ENCODE measurements at regions not wholly inside any gene's neighbourhood (a gene's known extent, or its start where the extent isn't known, plus 50 kb on each side); places are given as distances from the start of the nearest gene placed in this dataset.
"Not testable (repeated sequence)": the region's sequence is repeated elsewhere in the genome, so short reads cannot be mapped to it uniquely, and the experiment has no call there.

DNA sequence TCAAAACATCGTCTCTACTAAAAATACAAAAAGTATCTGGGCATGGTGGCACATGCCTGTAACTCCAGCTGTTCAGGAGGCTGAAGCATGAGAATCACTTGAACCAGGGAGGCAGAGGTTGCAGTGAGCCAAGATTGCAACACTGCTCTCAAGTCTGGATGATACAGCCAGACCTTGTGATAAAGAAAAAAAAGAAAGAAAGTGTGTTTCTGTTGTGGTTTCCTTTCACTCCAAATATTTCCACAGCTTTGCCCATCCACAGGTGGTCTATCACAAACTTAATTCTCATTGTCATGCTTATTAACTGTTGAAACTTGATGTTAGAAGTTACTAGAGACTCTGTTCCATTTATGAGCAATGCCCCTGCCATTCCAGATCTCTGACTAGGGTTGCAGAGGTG is 316.0 kb upstream of the SEMA3C start:
- H3K4me3 ChIP-seq (ENCODE audit: low read depth, low read length): no peak overlapping the region
- TF ChIP-seq, protein P1, sequence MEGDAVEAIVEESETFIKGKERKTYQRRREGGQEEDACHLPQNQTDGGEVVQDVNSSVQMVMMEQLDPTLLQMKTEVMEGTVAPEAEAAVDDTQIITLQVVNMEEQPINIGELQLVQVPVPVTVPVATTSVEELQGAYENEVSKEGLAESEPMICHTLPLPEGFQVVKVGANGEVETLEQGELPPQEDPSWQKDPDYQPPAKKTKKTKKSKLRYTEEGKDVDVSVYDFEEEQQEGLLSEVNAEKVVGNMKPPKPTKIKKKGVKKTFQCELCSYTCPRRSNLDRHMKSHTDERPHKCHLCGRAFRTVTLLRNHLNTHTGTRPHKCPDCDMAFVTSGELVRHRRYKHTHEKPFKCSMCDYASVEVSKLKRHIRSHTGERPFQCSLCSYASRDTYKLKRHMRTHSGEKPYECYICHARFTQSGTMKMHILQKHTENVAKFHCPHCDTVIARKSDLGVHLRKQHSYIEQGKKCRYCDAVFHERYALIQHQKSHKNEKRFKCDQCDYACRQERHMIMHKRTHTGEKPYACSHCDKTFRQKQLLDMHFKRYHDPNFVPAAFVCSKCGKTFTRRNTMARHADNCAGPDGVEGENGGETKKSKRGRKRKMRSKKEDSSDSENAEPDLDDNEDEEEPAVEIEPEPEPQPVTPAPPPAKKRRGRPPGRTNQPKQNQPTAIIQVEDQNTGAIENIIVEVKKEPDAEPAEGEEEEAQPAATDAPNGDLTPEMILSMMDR (IDR thresholded peaks at IDR 0.05; ENCODE audit: low read depth, low read length): no peak
- DNase-seq (ENCODE audit: low read depth, low spot score): peak; percentile 28
- in situ Hi-C loops (cut with HindIII; ENCODE audit: low sequenced_read_pairs): no loop called here

DNA sequence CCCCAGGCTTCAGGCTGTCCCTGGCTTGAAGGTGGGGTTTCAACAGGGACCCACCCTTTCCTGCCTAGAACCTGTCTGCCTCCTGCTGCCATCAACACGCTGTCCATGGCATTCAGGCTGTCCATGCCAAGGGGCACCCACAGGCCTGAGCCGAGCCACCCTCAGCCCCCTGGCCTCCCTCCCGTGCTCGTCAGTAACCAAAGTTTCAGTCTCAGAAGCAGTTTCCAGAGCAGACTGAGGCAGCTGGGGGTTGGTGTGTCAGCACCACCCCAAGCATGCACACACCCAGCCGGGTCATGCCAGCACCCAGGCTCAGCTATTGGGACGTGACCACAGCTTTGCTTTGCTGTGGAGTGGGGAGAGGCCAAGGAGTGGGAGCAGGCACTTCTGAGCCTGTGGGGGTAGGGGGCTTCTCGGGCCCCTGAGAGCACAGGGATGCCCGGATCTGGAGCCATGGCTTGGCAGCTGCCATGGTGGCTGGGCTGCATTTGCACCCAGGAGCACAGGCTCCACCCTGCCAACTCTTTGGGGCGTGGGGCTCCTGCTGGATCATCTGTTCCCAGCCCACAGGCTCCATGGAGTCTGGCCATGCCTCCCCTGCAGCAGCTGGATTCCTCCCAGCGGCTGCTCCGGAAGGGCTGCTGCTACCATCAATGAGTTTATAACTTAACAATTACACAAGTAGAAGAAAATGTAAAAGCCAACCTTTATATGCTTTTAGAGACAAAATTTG is 314.5 kb upstream of the SEMA3C start:
- no peak overlapping the region for H3K4me3 ChIP-seq (ENCODE audit: low read depth, low read length)
- no peak for DNase-seq (ENCODE audit: low read depth, low spot score)
- TF ChIP-seq, protein P1 (IDR thresholded peaks at IDR 0.05; ENCODE audit: low read depth, low read length): no peak
- in situ Hi-C loops (cut with HindIII; ENCODE audit: low sequenced_read_pairs): no loop called here

GRCh38 chr7:81232084-81232799 is 313.4 kb upstream of the SEMA3C start:
- no peak for DNase-seq (ENCODE audit: low read depth, low spot score)
- in situ Hi-C loops (cut with HindIII; ENCODE audit: low sequenced_read_pairs): no loop called here
- TF ChIP-seq, protein P1 (IDR thresholded peaks at IDR 0.05; ENCODE audit: low read depth, low read length): no peak
- no peak overlapping the region for H3K4me3 ChIP-seq (ENCODE audit: low read depth, low read length)

DNA sequence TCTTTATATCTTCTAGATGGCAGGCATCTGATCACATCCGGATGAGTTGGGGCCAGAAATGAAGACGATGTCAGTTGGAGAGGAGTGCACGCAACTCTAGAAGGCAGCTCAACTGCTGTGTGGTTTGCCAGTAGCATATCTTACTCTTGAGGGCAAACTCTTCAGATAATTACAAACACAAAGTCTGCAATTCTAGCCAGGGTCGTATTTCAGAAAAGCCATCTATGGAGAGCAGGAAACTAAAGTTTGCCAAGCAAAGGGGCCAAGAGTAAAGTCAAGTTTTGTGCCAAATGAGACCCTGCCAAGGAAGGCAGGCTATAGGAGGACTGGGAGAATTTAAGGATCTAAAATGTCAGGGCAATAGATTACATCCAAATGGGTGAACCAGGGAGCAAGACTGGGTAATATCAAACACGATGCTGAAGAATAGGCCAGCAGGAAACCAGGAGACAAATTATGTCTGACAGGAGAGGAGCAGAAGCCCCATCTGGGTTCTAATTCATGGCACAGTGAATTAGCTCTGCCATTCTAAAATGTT is 312.5 kb upstream of the SEMA3C start:
- no peak for DNase-seq (ENCODE audit: low read depth, low spot score)

DNA sequence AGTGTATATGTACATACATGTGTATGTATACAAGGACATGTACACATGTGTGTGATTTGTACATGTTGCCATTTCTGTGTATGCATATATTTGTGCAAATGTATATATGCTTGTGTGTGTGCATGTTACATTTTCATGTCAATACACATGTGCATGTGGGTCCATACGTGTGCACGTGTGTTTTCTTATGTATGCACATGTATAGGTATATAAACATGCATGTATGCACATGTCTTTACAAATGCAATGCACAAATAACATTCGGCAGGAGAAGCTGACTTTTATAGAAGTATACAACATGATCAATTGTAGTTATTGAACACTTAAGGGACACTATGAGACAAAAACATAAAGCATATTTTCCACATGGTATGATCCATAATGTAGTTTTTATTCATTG is 307.4 kb upstream of the SEMA3C start:
- TF ChIP-seq, protein P1 (IDR thresholded peaks at IDR 0.05; ENCODE audit: low read depth, low read length): no peak
- in situ Hi-C loops (cut with HindIII; ENCODE audit: low sequenced_read_pairs): no loop called here
- DNase-seq (ENCODE audit: low read depth, low spot score): no peak
- no peak overlapping the region for H3K4me3 ChIP-seq (ENCODE audit: low read depth, low read length)

More for the DNA sequence above, 312.5 kb upstream of the SEMA3C start:
- in situ Hi-C loops (cut with HindIII; ENCODE audit: low sequenced_read_pairs): no loop called here
- no peak overlapping the region for H3K4me3 ChIP-seq (ENCODE audit: low read depth, low read length)
- TF ChIP-seq, protein P1 (IDR thresholded peaks at IDR 0.05; ENCODE audit: low read depth, low read length): no peak

DNA sequence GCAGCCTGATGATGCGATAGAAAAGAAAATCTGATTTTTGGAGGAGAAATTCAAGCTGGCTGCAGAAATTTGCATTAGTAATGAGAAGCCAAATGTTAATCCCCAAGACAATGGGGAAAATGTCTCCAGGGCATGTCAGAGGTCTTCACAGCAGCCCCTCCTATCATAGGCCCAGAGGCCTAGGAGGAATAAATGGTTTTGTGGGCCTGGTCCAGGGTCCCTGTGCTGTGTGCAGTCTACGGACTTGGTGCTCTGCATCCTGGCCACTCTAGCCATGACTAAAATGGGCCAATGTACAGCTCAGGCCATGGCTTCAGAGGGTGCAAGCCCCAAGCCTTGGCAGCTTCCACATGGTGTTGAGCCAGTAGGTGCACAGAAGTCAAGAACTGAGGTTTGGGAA is 303.8 kb upstream of the SEMA3C start:
- DNase-seq (ENCODE audit: low read depth, low spot score); H3K4me3 ChIP-seq (ENCODE audit: low read depth, low read length); in situ Hi-C loops (cut with HindIII; ENCODE audit: low sequenced_read_pairs): not testable (repeated sequence)

Data from astrocyte of the spinal cord (primary cell).